Activated CD4-positive, alpha-beta T cell treated with anti-CD3 and anti-CD28 coated beads, Interleukin-2, Interleukin-4, amounts not matched to agents 100 ng/mL and 50 ng/mL, durations not matched to agents 16 hours and 8 hours (primary cell): ENCODE measurements at regions not wholly inside any gene's neighbourhood (a gene's known extent, or its start where the extent isn't known, plus 50 kb on each side); places are given as distances from the start of the nearest gene placed in this dataset.

Source experiments
- DNase-seq: peaks from one replicate; pipeline ENCODE4 v3.0.0-alpha.2; 2020; ENCODE audit warnings: low spot score

GRCh38 chr5:57335092-57335660 lies 147.4 kb downstream of the ACTBL2 start:
- no peak for DNase-seq

GRCh38 chr5:57334475-57334874 lies 148.1 kb downstream of the ACTBL2 start:
- DNase-seq, result no peak

- no peak for DNase-seq
These were observed 150.2 kb downstream of the ACTBL2 start for GRCh38 chr5:57332361-57332760.

GRCh38 chr5:57327561-57328367 lies 153.9 kb downstream of the GPBP1 start:
- DNase-seq, result no peak

GRCh38 chr5:57325678-57326397 lies 152.0 kb downstream of the GPBP1 start:
- DNase-seq, result no peak

- DNase-seq, result no peak
These were observed 151.0 kb downstream of the GPBP1 start for GRCh38 chr5:57324861-57325260.

- DNase-seq, result no peak
These were observed 150.3 kb downstream of the GPBP1 start for GRCh38 chr5:57324181-57324580.

GRCh38 chr5:57320582-57320981 lies 146.7 kb downstream of the GPBP1 start:
- DNase-seq, result no peak

GRCh38 chr5:57319628-57320027 lies 145.8 kb downstream of the GPBP1 start:
- DNase-seq, result no peak

GRCh38 chr5:57318251-57318650 lies 144.4 kb downstream of the GPBP1 start:
- no peak for DNase-seq

GRCh38 chr5:57317341-57317740 lies 143.5 kb downstream of the GPBP1 start:
- no peak for DNase-seq

- no peak for DNase-seq
These were observed 143.0 kb downstream of the GPBP1 start for GRCh38 chr5:57316798-57317327.

GRCh38 chr5:57315941-57316340 lies 142.1 kb downstream of the GPBP1 start:
- no peak for DNase-seq
